ENCODE measurements at regions not wholly inside any gene's neighbourhood (a gene's known extent, or its start where the extent isn't known, plus 50 kb on each side); places are given as distances from the start of the nearest gene placed in this dataset.
A peak's percentile ranks its signal among the peaks of the same experiment; 100 is the strongest.
"Not testable (repeated sequence)": the region's sequence is repeated elsewhere in the genome, so short reads cannot be mapped to it uniquely, and the experiment has no call there.

- H3K4me1 ChIP-seq (ENCODE audit: control insufficient read depth in 3 of 3, insufficient read depth in 2 of 3, low read depth in 1 of 3, low read length in 2 of 3); DNase-seq; H3K27ac ChIP-seq (ENCODE audit: low read depth in 1 of 3, low read length in 2 of 3); H3K9me3 ChIP-seq (ENCODE audit: control insufficient read depth in 2 of 2, insufficient read depth in 1 of 2, low read depth in 1 of 2, low read length in 1 of 2); FAIRE-seq; H3K4me3 ChIP-seq (ENCODE audit: low read depth in 1 of 3, low read length in 3 of 3); H3K36me3 ChIP-seq (ENCODE audit: control insufficient read depth in 3 of 3, insufficient read depth in 2 of 3, low read depth in 1 of 3, low read length in 3 of 3); H3K27me3 ChIP-seq (ENCODE audit: control insufficient read depth in 3 of 3, insufficient read depth in 3 of 3, low read length in 3 of 3): not testable (repeated sequence)
- WGBS, 3 donors = 49 to 57% (median 54%) methylated on average over 2 of the region's 2 CpGs
Measured at GRCh38 chr21:28011970-28012369, 980.7 kb downstream of the LTN1 start.

- H3K4me3 ChIP-seq (ENCODE audit: low read depth in 1 of 3, low read length in 3 of 3); H3K9me3 ChIP-seq (ENCODE audit: control insufficient read depth in 2 of 2, insufficient read depth in 1 of 2, low read depth in 1 of 2, low read length in 1 of 2); H3K36me3 ChIP-seq (ENCODE audit: control insufficient read depth in 3 of 3, insufficient read depth in 2 of 3, low read depth in 1 of 3, low read length in 3 of 3); DNase-seq; FAIRE-seq; H3K4me1 ChIP-seq (ENCODE audit: control insufficient read depth in 3 of 3, insufficient read depth in 2 of 3, low read depth in 1 of 3, low read length in 2 of 3); H3K27me3 ChIP-seq (ENCODE audit: control insufficient read depth in 3 of 3, insufficient read depth in 3 of 3, low read length in 3 of 3); H3K27ac ChIP-seq (ENCODE audit: low read depth in 1 of 3, low read length in 2 of 3): not testable (repeated sequence)
- 71 to 77% (median 76%) methylated on average over 3 of the region's 3 CpGs for WGBS, 3 donors
Measured at GRCh38 chr21:28008245-28008644, 984.4 kb downstream of the LTN1 start.

- not testable (repeated sequence) for H3K36me3 ChIP-seq (ENCODE audit: control insufficient read depth in 3 of 3, insufficient read depth in 2 of 3, low read depth in 1 of 3, low read length in 3 of 3); H3K9me3 ChIP-seq (ENCODE audit: control insufficient read depth in 2 of 2, insufficient read depth in 1 of 2, low read depth in 1 of 2, low read length in 1 of 2); H3K27me3 ChIP-seq (ENCODE audit: control insufficient read depth in 3 of 3, insufficient read depth in 3 of 3, low read length in 3 of 3); H3K27ac ChIP-seq (ENCODE audit: low read depth in 1 of 3, low read length in 2 of 3); H3K4me3 ChIP-seq (ENCODE audit: low read depth in 1 of 3, low read length in 3 of 3); DNase-seq; H3K4me1 ChIP-seq (ENCODE audit: control insufficient read depth in 3 of 3, insufficient read depth in 2 of 3, low read depth in 1 of 3, low read length in 2 of 3)
- WGBS, 3 donors = 86 to 92% (median 88%) methylated on average over 2 of the region's 2 CpGs
- peak; percentile 76 for FAIRE-seq
Measured at GRCh38 chr21:28003627-28004026, 989.0 kb downstream of the LTN1 start.

GRCh38 chr21:27996906-27997305 lies 995.8 kb downstream of the LTN1 start:
- H3K4me3 ChIP-seq (ENCODE audit: low read depth in 1 of 3, low read length in 3 of 3); H3K27me3 ChIP-seq (ENCODE audit: control insufficient read depth in 3 of 3, insufficient read depth in 3 of 3, low read length in 3 of 3); FAIRE-seq; H3K4me1 ChIP-seq (ENCODE audit: control insufficient read depth in 3 of 3, insufficient read depth in 2 of 3, low read depth in 1 of 3, low read length in 2 of 3); H3K9me3 ChIP-seq (ENCODE audit: control insufficient read depth in 2 of 2, insufficient read depth in 1 of 2, low read depth in 1 of 2, low read length in 1 of 2); H3K36me3 ChIP-seq (ENCODE audit: control insufficient read depth in 3 of 3, insufficient read depth in 2 of 3, low read depth in 1 of 3, low read length in 3 of 3); H3K27ac ChIP-seq (ENCODE audit: low read depth in 1 of 3, low read length in 2 of 3); DNase-seq: not testable (repeated sequence)
- 69 to 76% (median 74%) methylated on average over 4 of the region's 4 CpGs for WGBS, 3 donors

- WGBS, 3 donors = 75 to 80% (median 77%) methylated on average over 2 of the region's 2 CpGs
- not testable (repeated sequence) for DNase-seq; H3K4me1 ChIP-seq (ENCODE audit: control insufficient read depth in 3 of 3, insufficient read depth in 2 of 3, low read depth in 1 of 3, low read length in 2 of 3); H3K27me3 ChIP-seq (ENCODE audit: control insufficient read depth in 3 of 3, insufficient read depth in 3 of 3, low read length in 3 of 3); H3K27ac ChIP-seq (ENCODE audit: low read depth in 1 of 3, low read length in 2 of 3); H3K9me3 ChIP-seq (ENCODE audit: control insufficient read depth in 2 of 2, insufficient read depth in 1 of 2, low read depth in 1 of 2, low read length in 1 of 2); FAIRE-seq; H3K4me3 ChIP-seq (ENCODE audit: low read depth in 1 of 3, low read length in 3 of 3); H3K36me3 ChIP-seq (ENCODE audit: control insufficient read depth in 3 of 3, insufficient read depth in 2 of 3, low read depth in 1 of 3, low read length in 3 of 3)
Measured at GRCh38 chr21:27984663-27985325, 1007.9 kb downstream of the LTN1 start.

- H3K27ac ChIP-seq (ENCODE audit: low read depth in 1 of 3, low read length in 2 of 3); H3K9me3 ChIP-seq (ENCODE audit: control insufficient read depth in 2 of 2, insufficient read depth in 1 of 2, low read depth in 1 of 2, low read length in 1 of 2); H3K4me1 ChIP-seq (ENCODE audit: control insufficient read depth in 3 of 3, insufficient read depth in 2 of 3, low read depth in 1 of 3, low read length in 2 of 3); H3K4me3 ChIP-seq (ENCODE audit: low read depth in 1 of 3, low read length in 3 of 3); H3K36me3 ChIP-seq (ENCODE audit: control insufficient read depth in 3 of 3, insufficient read depth in 2 of 3, low read depth in 1 of 3, low read length in 3 of 3); DNase-seq; H3K27me3 ChIP-seq (ENCODE audit: control insufficient read depth in 3 of 3, insufficient read depth in 3 of 3, low read length in 3 of 3): not testable (repeated sequence)
- FAIRE-seq = peak; percentile 47
Measured at GRCh38 chr21:27979446-27979845, 1012.6 kb upstream of the ADAMTS5 start.

- no peaks in the 10 kb centered on the region for H3K27me3 ChIP-seq (ENCODE audit: control insufficient read depth in 3 of 3, insufficient read depth in 3 of 3, low read length in 3 of 3)
- no peaks in the 10 kb centered on the region for H3K4me1 ChIP-seq (ENCODE audit: control insufficient read depth in 3 of 3, insufficient read depth in 2 of 3, low read depth in 1 of 3, low read length in 2 of 3)
- H3K9me3 ChIP-seq (ENCODE audit: control insufficient read depth in 2 of 2, insufficient read depth in 1 of 2, low read depth in 1 of 2, low read length in 1 of 2) = no peaks in the 10 kb centered on the region
- no peaks in the 10 kb centered on the region for H3K36me3 ChIP-seq (ENCODE audit: control insufficient read depth in 3 of 3, insufficient read depth in 2 of 3, low read depth in 1 of 3, low read length in 3 of 3)
- FAIRE-seq (no peak), DNase-seq (no peak)
- WGBS, 3 donors = 75 to 99% (median 90%) methylated on average over 2 of the region's 2 CpGs
- no peak overlapping the region for H3K4me3 ChIP-seq (ENCODE audit: low read depth in 1 of 3, low read length in 3 of 3)
- no peak overlapping the region for H3K27ac ChIP-seq (ENCODE audit: low read depth in 1 of 3, low read length in 2 of 3)
Measured at GRCh38 chr21:27975514-27975913, 1008.6 kb upstream of the ADAMTS5 start.

- H3K9me3 ChIP-seq (ENCODE audit: control insufficient read depth in 2 of 2, insufficient read depth in 1 of 2, low read depth in 1 of 2, low read length in 1 of 2); H3K27me3 ChIP-seq (ENCODE audit: control insufficient read depth in 3 of 3, insufficient read depth in 3 of 3, low read length in 3 of 3); H3K27ac ChIP-seq (ENCODE audit: low read depth in 1 of 3, low read length in 2 of 3); H3K4me3 ChIP-seq (ENCODE audit: low read depth in 1 of 3, low read length in 3 of 3); DNase-seq; H3K36me3 ChIP-seq (ENCODE audit: control insufficient read depth in 3 of 3, insufficient read depth in 2 of 3, low read depth in 1 of 3, low read length in 3 of 3); H3K4me1 ChIP-seq (ENCODE audit: control insufficient read depth in 3 of 3, insufficient read depth in 2 of 3, low read depth in 1 of 3, low read length in 2 of 3): not testable (repeated sequence)
- peak; percentile 73 for FAIRE-seq
- 68 to 77% (median 74%) methylated on average over 1 of the region's 1 CpG for WGBS, 3 donors
Measured at GRCh38 chr21:27974152-27974551, 1007.3 kb upstream of the ADAMTS5 start.

- not testable (repeated sequence) for H3K4me1 ChIP-seq (ENCODE audit: control insufficient read depth in 3 of 3, insufficient read depth in 2 of 3, low read depth in 1 of 3, low read length in 2 of 3); H3K27ac ChIP-seq (ENCODE audit: low read depth in 1 of 3, low read length in 2 of 3); H3K36me3 ChIP-seq (ENCODE audit: control insufficient read depth in 3 of 3, insufficient read depth in 2 of 3, low read depth in 1 of 3, low read length in 3 of 3); DNase-seq; FAIRE-seq; H3K9me3 ChIP-seq (ENCODE audit: control insufficient read depth in 2 of 2, insufficient read depth in 1 of 2, low read depth in 1 of 2, low read length in 1 of 2); H3K4me3 ChIP-seq (ENCODE audit: low read depth in 1 of 3, low read length in 3 of 3); H3K27me3 ChIP-seq (ENCODE audit: control insufficient read depth in 3 of 3, insufficient read depth in 3 of 3, low read length in 3 of 3)
Measured at GRCh38 chr21:27968240-27968639, 1001.4 kb upstream of the ADAMTS5 start.
